H9 (cell line): ENCODE measurements at regions not wholly inside any gene's neighbourhood (a gene's known extent, or its start where the extent isn't known, plus 50 kb on each side); places are given as distances from the start of the nearest gene placed in this dataset.

Source experiments
- DNase-seq: peaks from one replicate; pipeline ENCODE4 v3.0.0-alpha.2; 2017
- H2AFZ ChIP-seq: one replicate; pipeline ENCODE4 v1.6.1; 2013; ENCODE audit warnings: mild to moderate bottlenecking, low read length, control low read depth, moderate library complexity
- H2AK5ac ChIP-seq: 2 replicates; pipeline ENCODE4 v1.6.1; 2013; ENCODE audit warnings: low read length, control low read depth, mixed read lengths; ENCODE audit not compliant: insufficient read length
- H2BK120ac ChIP-seq: one replicate; pipeline ENCODE4 v1.6.1; 2013; ENCODE audit warnings: low read depth, mild to moderate bottlenecking, low read length, control low read depth, inconsistent platforms; ENCODE audit not compliant: poor library complexity, severe bottlenecking
- H2BK12ac ChIP-seq: 2 replicates; pipeline ENCODE4 v1.6.1; 2013; ENCODE audit warnings: low read length, control low read depth, mixed read lengths, low read depth; ENCODE audit not compliant: insufficient read length
- H2BK15ac ChIP-seq: 2 replicates; pipeline ENCODE4 v1.6.1; 2013; ENCODE audit warnings: low read depth, low read length, control low read depth
- H2BK20ac ChIP-seq: one replicate; pipeline ENCODE4 v1.6.1; 2013; ENCODE audit warnings: low read depth, mild to moderate bottlenecking, low read length, control low read depth, inconsistent platforms; ENCODE audit not compliant: poor library complexity, severe bottlenecking
- H2BK5ac ChIP-seq: 2 replicates; pipeline ENCODE4 v1.6.1; 2013; ENCODE audit warnings: low read length, control low read depth, mixed read lengths; ENCODE audit not compliant: insufficient read length
- H3K14ac ChIP-seq: 2 replicates; pipeline ENCODE4 v1.6.1; 2013; ENCODE audit warnings: low read length, control low read depth; ENCODE audit not compliant: insufficient read depth
- H3K18ac ChIP-seq: 2 replicates; pipeline ENCODE4 v1.6.1; 2013; ENCODE audit warnings: low read depth, mild to moderate bottlenecking, mixed read lengths, low read length, control low read depth; ENCODE audit not compliant: insufficient read length
- H3K23ac ChIP-seq: 2 replicates; pipeline ENCODE4 v1.6.1; 2013; ENCODE audit warnings: low read length, control low read depth, mixed read lengths, low read depth; ENCODE audit not compliant: insufficient read length
- H3K23me2 ChIP-seq: 2 replicates; pipeline ENCODE4 v1.6.1; 2013; ENCODE audit warnings: low read depth, mild to moderate bottlenecking, mixed read lengths, low read length, control low read depth; ENCODE audit not compliant: insufficient read length, poor library complexity, severe bottlenecking
- H3K27ac ChIP-seq: 2 replicates; pipeline ENCODE4 v1.5.1; 2013; ENCODE audit warnings: low read length, control low read depth, mixed read lengths, low read depth; ENCODE audit not compliant: insufficient read length
- H3K27me3 ChIP-seq: 2 replicates; pipeline ENCODE4 v1.6.1; 2013; ENCODE audit warnings: low read length, control low read depth, inconsistent platforms; ENCODE audit not compliant: insufficient read depth
- H3K4ac ChIP-seq: 2 replicates; pipeline ENCODE4 v1.6.1; 2013; ENCODE audit warnings: low read depth, mild to moderate bottlenecking, control low read depth, inconsistent platforms, low read length, moderate library complexity
- H3K4me1 ChIP-seq: 2 replicates; pipeline ENCODE4 v1.6.1; 2013; ENCODE audit warnings: low read length, control low read depth, inconsistent platforms; ENCODE audit not compliant: insufficient read depth
- H3K4me2 ChIP-seq: 2 replicates; pipeline ENCODE4 v1.6.1; 2013; ENCODE audit warnings: low read length, control low read depth, mixed read lengths; ENCODE audit not compliant: insufficient read length, insufficient read depth
- H3K56ac ChIP-seq: 2 replicates; pipeline ENCODE4 v1.6.1; 2013; ENCODE audit warnings: low read depth, mild to moderate bottlenecking, mixed read lengths, low read length, control low read depth; ENCODE audit not compliant: insufficient read length
- H3K79me1 ChIP-seq: 2 replicates; pipeline ENCODE4 v1.6.1; 2013; ENCODE audit warnings: low read depth, mild to moderate bottlenecking, moderate library complexity, low read length, control low read depth, inconsistent platforms; ENCODE audit not compliant: insufficient read depth, poor library complexity, severe bottlenecking
- H3K79me2 ChIP-seq: 2 replicates; pipeline ENCODE4 v1.6.1; 2013; ENCODE audit warnings: low read length, control low read depth, inconsistent platforms; ENCODE audit not compliant: insufficient read depth
- H3K9ac ChIP-seq: 2 replicates; pipeline ENCODE4 v1.6.1; 2013; ENCODE audit warnings: low read length, control low read depth, mixed read lengths; ENCODE audit not compliant: insufficient read length; ENCODE audit errors: extremely low read depth
- H3K9me3 ChIP-seq: one replicate; pipeline ENCODE4 v1.6.1; 2013; ENCODE audit warnings: low read depth, low read length, inconsistent platforms; ENCODE audit not compliant: control insufficient read depth
- H3T11ph ChIP-seq: one replicate; pipeline ENCODE4 v1.6.1; 2013; ENCODE audit warnings: mild to moderate bottlenecking, low read length, control low read depth, inconsistent platforms
- H4K20me1 ChIP-seq: one replicate; pipeline ENCODE4 v1.6.1; 2013; ENCODE audit not compliant: control insufficient read depth, insufficient read length, insufficient read depth
- H4K5ac ChIP-seq: 2 replicates; pipeline ENCODE4 v1.6.1; 2013; ENCODE audit warnings: low read depth, mild to moderate bottlenecking, mixed read lengths, low read length, control low read depth; ENCODE audit not compliant: insufficient read length
- H4K8ac ChIP-seq: replicated peaks from 2 replicates; pipeline ENCODE4 v1.6.1; 2013; ENCODE audit warnings: low read length, control low read depth, mixed read lengths, low read depth; ENCODE audit not compliant: insufficient read length
- H4K91ac ChIP-seq: 2 replicates; pipeline ENCODE4 v1.6.1; 2013; ENCODE audit warnings: low read depth, mild to moderate bottlenecking, moderate library complexity, mixed read lengths, low read length, control low read depth; ENCODE audit not compliant: insufficient read length
- H3K27ac Mint-ChIP-seq, 3 experiments: 2 replicates in 2 of 3; 3 replicates in 1 of 3; pipeline ENCODE4 v1.8.0; 2020 to 2021; ENCODE audit warnings: mixed read lengths in 3 of 3, mild to moderate bottlenecking in 1 of 3, moderate library complexity in 1 of 3
- H3K27me3 Mint-ChIP-seq: 2 replicates; pipeline ENCODE4 v1.8.0; 2021; ENCODE audit warnings: low read depth, mild to moderate bottlenecking, moderate library complexity, mixed read lengths
- H3K36me3 Mint-ChIP-seq, 3 experiments: 2 replicates in 2 of 3; 3 replicates in 1 of 3; pipeline ENCODE4 v1.8.0; 2020 to 2021; ENCODE audit warnings: low read depth in 3 of 3, mixed read lengths in 3 of 3; ENCODE audit not compliant: insufficient read depth in 1 of 3
- H3K4me1 Mint-ChIP-seq, 2 experiments: 2 replicates each; pipeline ENCODE4 v1.8.0; 2020; ENCODE audit warnings: mixed read lengths in 2 of 2
- H3K4me3 Mint-ChIP-seq, 2 experiments: 2 replicates in 1 of 2; 3 replicates in 1 of 2; pipeline ENCODE4 v1.8.0; 2020 to 2021; ENCODE audit warnings: mild to moderate bottlenecking in 2 of 2, mixed read lengths in 2 of 2, moderate library complexity in 1 of 2
- H3K9me3 Mint-ChIP-seq, 2 experiments: 2 replicates in 1 of 2; 3 replicates in 1 of 2; pipeline ENCODE4 v1.8.0; 2020; ENCODE audit warnings: mild to moderate bottlenecking in 2 of 2, mixed read lengths in 2 of 2, moderate library complexity in 1 of 2
- CTCF ChIP-seq: fragments of 200-600 bp; sonication (generic); conservative IDR thresholded peaks from 3 replicates; pipeline ENCODE4 v1.8.0; 2021; ENCODE audit warnings: antibody characterized with exemption, mild to moderate bottlenecking
- WGBS: extraction: QIAGEN DNeasy Blood & Tissue Kit; methylation state at CpG from one replicate; pipeline ENCODE4 v1.1.7; 2013; ENCODE audit warnings: missing lambda C conversion rate, low lambda C conversion rate, mixed read lengths; ENCODE audit not compliant: insufficient read length; ENCODE audit errors: extremely low coverage; 5-methylcytosine and 5-hydroxymethylcytosine counted together

DNA sequence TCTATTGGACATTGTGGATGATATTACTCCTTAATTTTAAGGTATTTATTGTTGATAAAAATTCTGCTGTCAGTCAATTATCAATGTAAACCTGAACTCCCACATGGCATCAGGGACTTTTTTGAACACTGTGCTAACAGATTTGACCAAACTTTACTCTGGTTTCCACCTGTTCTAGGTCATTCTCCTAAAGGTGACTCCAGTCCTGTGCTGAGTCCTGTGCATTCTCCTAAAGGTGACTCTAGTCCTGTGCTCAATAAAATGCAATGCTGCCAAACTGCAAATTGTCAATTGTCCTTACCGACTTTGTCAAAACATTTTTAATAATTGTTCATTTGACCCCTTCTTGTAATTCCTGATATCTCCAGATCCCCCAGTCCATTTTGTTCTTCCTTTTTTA lies 408.4 kb upstream of the EPHA7 start:
- Histone ChIP-seq H3K9me3 (no peaks in the 10 kb centered on the region), H3K9ac (no peak overlapping the region), H2AK5ac (no peak overlapping the region), H2AFZ (no peak overlapping the region), H3K79me1 (no peaks in the 10 kb centered on the region), H3K14ac (no peak overlapping the region), H4K5ac (no peak overlapping the region), H2BK5ac (no peak overlapping the region), H3K79me2 (no peaks in the 10 kb centered on the region), H3K23ac (no peak overlapping the region), H4K20me1 (no peaks in the 10 kb centered on the region), H3K27me3 (no peaks in the 10 kb centered on the region), H4K91ac (no peak overlapping the region), H2BK12ac (no peak overlapping the region), H2BK20ac (no peak overlapping the region), H2BK15ac (no peak overlapping the region), H3K56ac (no peak overlapping the region), H3K4ac (no peak overlapping the region), H3T11ph (no peak overlapping the region), H4K8ac (no peak overlapping the region), H3K27ac (peak overlapping the region; percentile 75), H3K4me1 (no peaks in the 10 kb centered on the region), H3K23me2 (no peaks in the 10 kb centered on the region), H3K18ac (no peak overlapping the region), H2BK120ac (no peak overlapping the region), H3K4me2 (no peak overlapping the region)
- Mint-ChIP-seq H3K4me1 (peaks cover 46 to 49% of the 10 kb centered on the region in 2 experiments), H3K27me3 (peaks cover 3% of the 10 kb centered on the region), H3K36me3 (peaks cover 53 to 79% (median 67%) of the 10 kb centered on the region in 3 experiments), H3K9me3 (peaks cover 3 to 8% of the 10 kb centered on the region in 2 experiments; a peak in 4 of 5 replicates), H3K4me3 (no peak overlapping the region), H3K27ac (peak overlapping the region in 2 of 3 experiments; percentile 8 to 89; a peak in 5 of 7 replicates)
- TF ChIP-seq CTCF: no peak
- no peak for DNase-seq
- no CpG with 5 or more reads among the region's 1 CpG for WGBS
